ENCODE measurements at regions not wholly inside any gene's neighbourhood (a gene's known extent, or its start where the extent isn't known, plus 50 kb on each side); places are given as distances from the start of the nearest gene placed in this dataset.

- DNase-seq = no peak
- Histone ChIP-seq H3K27me3 (no peaks in the 10 kb centered on the region), H3K4me1 (no peaks in the 10 kb centered on the region), H3K4me3 (no peak overlapping the region), H3K9me3 (no peaks in the 10 kb centered on the region), H3K27ac (no peak overlapping the region), H3K36me3 (ENCODE audit: low read depth, missing control alignments) (no peaks in the 10 kb centered on the region)
- intact Hi-C loops (cut with DNase I; ENCODE audit: low total_unique reads) = no loop called here
- no peak for TF ChIP-seq POLR2A (IDR thresholded peaks at IDR 0.05)
- no peak for TF ChIP-seq CTCF (IDR thresholded peaks at IDR 0.05)
- 84% methylated on average over 14 to 15 of the region's 15 CpGs for WGBS, 2 donors
Observed at GRCh38 chr16:86314402-86315025, 195.8 kb upstream of the FOXF1 start.

- WGBS, 2 donors = 64 to 67% methylated on average over 21 of the region's 21 CpGs
- no peaks in the 10 kb centered on the region for H3K27me3 ChIP-seq
- H3K36me3 ChIP-seq (ENCODE audit: low read depth, missing control alignments) = no peaks in the 10 kb centered on the region
- intact Hi-C loops (cut with DNase I; ENCODE audit: low total_unique reads) = no loop called here
- DNase-seq = no peak
- no peak overlapping the region for H3K4me3 ChIP-seq
- H3K4me1 ChIP-seq = no peaks in the 10 kb centered on the region
- TF ChIP-seq CTCF (IDR thresholded peaks at IDR 0.05) (no peak), POLR2A (IDR thresholded peaks at IDR 0.05) (no peak)
- H3K9me3 ChIP-seq = no peaks in the 10 kb centered on the region
- no peak overlapping the region for H3K27ac ChIP-seq
Observed at GRCh38 chr16:86316967-86317812, 193.1 kb upstream of the FOXF1 start.

- Histone ChIP-seq H3K36me3 (ENCODE audit: low read depth, missing control alignments) (no peaks in the 10 kb centered on the region), H3K27me3 (no peaks in the 10 kb centered on the region), H3K27ac (no peak overlapping the region), H3K9me3 (no peaks in the 10 kb centered on the region), H3K4me1 (no peaks in the 10 kb centered on the region), H3K4me3 (no peak overlapping the region)
- TF ChIP-seq POLR2A (IDR thresholded peaks at IDR 0.05) (no peak), CTCF (IDR thresholded peaks at IDR 0.05) (no peak)
- no peak for DNase-seq
- intact Hi-C loops (cut with DNase I; ENCODE audit: low total_unique reads) = no loop called here
- WGBS, 2 donors = 54 to 58% methylated on average over 13 of the region's 13 CpGs
Observed at GRCh38 chr16:86317813-86318650, 192.3 kb upstream of the FOXF1 start.

- H3K27ac ChIP-seq = no peak overlapping the region
- TF ChIP-seq CTCF (IDR thresholded peaks at IDR 0.05) = no peak
- TF ChIP-seq POLR2A (IDR thresholded peaks at IDR 0.05) = no peak
- H3K9me3 ChIP-seq = no peaks in the 10 kb centered on the region
- DNase-seq = no peak
- intact Hi-C loops (cut with DNase I; ENCODE audit: low total_unique reads) = no loop called here
- H3K4me3 ChIP-seq = no peak overlapping the region
- no peaks in the 10 kb centered on the region for H3K27me3 ChIP-seq
- WGBS, 2 donors = 58 to 67% methylated on average over 13 of the region's 13 CpGs
- no peaks in the 10 kb centered on the region for H3K4me1 ChIP-seq
- no peaks in the 10 kb centered on the region for H3K36me3 ChIP-seq (ENCODE audit: low read depth, missing control alignments)
Observed at GRCh38 chr16:86319585-86320236, 190.6 kb upstream of the FOXF1 start.

All from testis (tissue), 2 donors.